ENCODE measurements at regions not wholly inside any gene's neighbourhood (a gene's known extent, or its start where the extent isn't known, plus 50 kb on each side); places are given as distances from the start of the nearest gene placed in this dataset.

DNA sequence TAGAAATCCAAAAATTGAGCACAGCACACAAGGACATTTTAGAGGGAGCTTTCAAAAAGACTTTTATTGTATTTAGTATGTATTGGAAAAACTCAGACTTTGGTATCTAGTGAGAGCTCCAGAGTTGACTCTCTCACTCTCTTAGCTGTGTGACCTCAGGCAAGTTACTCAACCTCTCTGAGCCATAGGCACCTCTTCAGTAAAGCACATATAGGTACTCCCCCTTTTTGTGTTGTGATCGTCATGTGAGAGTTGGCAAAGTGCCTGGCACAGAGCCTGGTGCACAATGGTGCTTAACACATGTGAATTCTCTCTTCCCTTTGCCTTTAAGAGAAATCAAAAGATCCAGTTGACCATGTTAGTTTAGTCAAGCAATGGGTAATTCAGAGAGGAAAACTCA, 186.2 kb downstream of the TMEM38B start:
- no peak for TF ChIP-seq CTCF (conservative IDR thresholded peaks at IDR 0.05; ENCODE audit: low read depth, low read length)
- DNase-seq (ENCODE audit: low read depth): no peak

GRCh38 chr9:105881021-105881420, 186.7 kb downstream of the TMEM38B start:
- no peak for DNase-seq (ENCODE audit: low read depth)
- TF ChIP-seq CTCF (conservative IDR thresholded peaks at IDR 0.05; ENCODE audit: low read depth, low read length): no peak
- H3K4me3 ChIP-seq (ENCODE audit: low read length): no peak overlapping the region

More for the DNA sequence above, 186.2 kb downstream of the TMEM38B start:
- H3K4me3 ChIP-seq (ENCODE audit: low read length): no peak overlapping the region

- TF ChIP-seq CTCF (conservative IDR thresholded peaks at IDR 0.05; ENCODE audit: low read depth, low read length): peak; percentile 98
- H3K4me3 ChIP-seq (ENCODE audit: low read length): no peak overlapping the region
- DNase-seq (ENCODE audit: low read depth): peak; percentile 24
Measured at GRCh38 chr9:105881654-105882349, 187.5 kb downstream of the TMEM38B start.

DNA sequence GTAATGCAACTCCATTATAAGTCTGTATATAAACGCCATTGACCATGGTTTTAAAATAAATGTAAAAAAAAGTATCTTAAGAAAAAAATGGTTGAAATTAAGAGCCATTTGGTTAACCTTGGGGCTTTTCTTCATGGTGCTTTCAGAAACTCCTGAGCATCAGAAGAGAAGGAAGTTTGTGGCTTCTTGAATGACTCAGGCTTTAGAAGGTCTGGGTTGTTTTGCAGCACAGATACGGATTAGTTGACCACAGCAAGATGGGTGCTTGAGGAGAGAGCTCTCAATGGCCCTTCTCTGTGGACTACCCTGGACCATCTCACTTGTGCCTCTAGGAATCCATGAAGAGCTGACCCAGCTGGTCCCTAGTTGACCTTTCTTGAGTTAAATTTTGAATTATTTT, 189.5 kb downstream of the TMEM38B start:
- H3K4me3 ChIP-seq (ENCODE audit: low read length): no peak overlapping the region
- TF ChIP-seq CTCF (conservative IDR thresholded peaks at IDR 0.05; ENCODE audit: low read depth, low read length): no peak
- no peak for DNase-seq (ENCODE audit: low read depth)

- TF ChIP-seq CTCF (conservative IDR thresholded peaks at IDR 0.05; ENCODE audit: low read depth, low read length): no peak
- no peak for DNase-seq (ENCODE audit: low read depth)
- H3K4me3 ChIP-seq (ENCODE audit: low read length): no peak overlapping the region
Measured at GRCh38 chr9:105884416-105884815, 190.1 kb downstream of the TMEM38B start.

DNA sequence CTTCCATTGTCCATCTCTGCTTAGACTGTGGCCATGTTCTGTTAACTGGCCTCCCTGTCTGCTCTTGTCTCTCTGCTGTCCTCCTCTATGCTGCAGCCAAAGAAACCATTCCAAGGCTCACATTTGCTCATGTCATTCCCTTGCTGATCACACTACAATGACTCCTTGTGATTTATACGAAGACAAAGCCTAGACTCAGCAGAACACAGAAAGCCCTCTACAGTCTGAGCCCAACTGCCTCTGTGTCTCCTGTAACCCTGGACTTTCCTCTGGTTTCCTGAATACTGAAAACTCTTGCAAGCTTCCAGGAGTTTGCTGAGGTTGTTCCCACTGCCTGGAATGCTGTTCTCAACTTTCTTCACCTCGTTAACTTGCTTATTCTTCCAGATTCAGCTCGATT, 191.8 kb downstream of the TMEM38B start:
- DNase-seq (ENCODE audit: low read depth): no peak
- TF ChIP-seq CTCF (conservative IDR thresholded peaks at IDR 0.05; ENCODE audit: low read depth, low read length): no peak

GRCh38 chr9:105887679-105888078, 193.3 kb downstream of the TMEM38B start:
- H3K4me3 ChIP-seq (ENCODE audit: low read length): no peak overlapping the region
- no peak for TF ChIP-seq CTCF (conservative IDR thresholded peaks at IDR 0.05; ENCODE audit: low read depth, low read length)
- no peak for DNase-seq (ENCODE audit: low read depth)

More for the DNA sequence above, 191.8 kb downstream of the TMEM38B start:
- no peak overlapping the region for H3K4me3 ChIP-seq (ENCODE audit: low read length)
